GM23248 (cell line): ENCODE measurements at regions not wholly inside any gene's neighbourhood (a gene's known extent, or its start where the extent isn't known, plus 50 kb on each side); places are given as distances from the start of the nearest gene placed in this dataset.

ENCODE experiments used
- EZH2 ChIP-seq: fragments of 200-600 bp; sonication (generic); IDR thresholded peaks from 2 replicates; pipeline ENCODE4 v1.6.1; 2018; ENCODE audit warnings: antibody characterized with exemption, mild to moderate bottlenecking; ENCODE audit not compliant: insufficient read depth, poor library complexity, severe bottlenecking
- EZH2phosphoT487 ChIP-seq: fragments of 200-600 bp; sonication (generic); IDR thresholded peaks from 2 replicates; pipeline ENCODE4 v1.6.1; 2018; ENCODE audit warnings: antibody characterized with exemption, moderate library complexity, mild to moderate bottlenecking, low read depth; ENCODE audit not compliant: insufficient read depth

- TF ChIP-seq EZH2 (no peak), EZH2phosphoT487 (no peak)
Observed at GRCh38 chr3:106421909-106422308, 553.1 kb upstream of the CBLB start.
